CD4-positive, alpha-beta T cell treated with Interleukin-15 for 4 hours (primary cell): ENCODE measurements at regions not wholly inside any gene's neighbourhood (a gene's known extent, or its start where the extent isn't known, plus 50 kb on each side); places are given as distances from the start of the nearest gene placed in this dataset.
"Not testable (repeated sequence)": the region's sequence is repeated elsewhere in the genome, so short reads cannot be mapped to it uniquely, and the experiment has no call there.

ENCODE experiments used
- DNase-seq: peaks from one replicate; pipeline ENCODE4 v3.0.0-alpha.2; 2020; ENCODE audit warnings: low spot score

DNA sequence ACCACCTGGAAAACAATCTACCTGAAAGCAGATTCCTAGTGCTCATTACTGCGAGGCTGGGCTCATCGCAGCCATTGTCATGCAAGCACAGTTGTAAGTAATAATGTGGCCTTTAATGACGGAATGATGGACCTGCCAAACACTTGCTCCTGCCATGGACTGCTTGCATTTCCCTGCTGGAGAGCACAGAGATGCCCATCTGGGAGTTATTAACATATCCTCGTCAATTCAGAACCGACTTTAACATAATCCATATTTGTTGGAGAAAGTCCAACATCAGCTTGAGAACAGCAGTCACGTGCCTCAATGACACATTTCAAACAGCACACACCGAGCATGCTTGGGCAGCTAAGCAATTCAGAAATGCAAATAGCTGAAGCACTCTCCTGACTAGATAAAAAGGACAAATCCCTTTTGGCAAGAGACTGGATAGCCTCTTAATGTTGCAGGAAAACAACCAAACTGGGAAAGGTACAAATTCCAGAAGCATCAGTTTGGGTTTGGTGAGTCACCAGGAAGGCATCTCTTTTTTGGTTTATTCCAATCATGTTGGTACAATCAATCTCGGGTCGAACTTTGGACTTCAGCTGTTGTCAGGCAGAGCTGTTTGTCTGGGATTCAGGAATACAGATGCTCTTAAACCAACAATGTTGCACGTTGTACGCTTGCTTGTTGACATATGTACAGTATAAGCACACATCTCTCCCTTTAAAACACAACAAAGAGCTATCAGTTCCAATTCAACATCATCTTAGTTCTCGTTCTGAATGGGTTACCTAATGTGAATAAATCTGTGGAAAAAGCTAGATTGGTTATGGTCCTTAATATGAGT is 395.8 kb downstream of the LNPK start:
- DNase-seq = no peak

DNA sequence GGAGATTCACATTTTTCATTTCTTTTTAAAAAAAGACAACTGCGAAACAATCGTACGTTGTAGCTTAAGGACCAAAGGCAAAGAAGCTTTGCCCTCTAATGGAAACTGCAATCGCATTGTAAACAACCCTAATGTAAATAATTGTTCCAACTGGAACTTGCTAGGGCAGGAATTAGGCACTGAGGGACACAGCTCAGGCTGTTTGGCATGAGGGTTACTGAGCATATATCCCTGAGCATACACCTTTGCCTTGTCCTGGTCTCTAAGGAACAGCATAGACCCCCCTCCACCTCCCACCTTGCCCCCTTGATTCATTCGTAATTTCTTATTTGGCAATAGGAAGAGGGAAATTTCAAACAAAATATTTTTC is 396.4 kb downstream of the LNPK start:
- DNase-seq = no peak

DNA sequence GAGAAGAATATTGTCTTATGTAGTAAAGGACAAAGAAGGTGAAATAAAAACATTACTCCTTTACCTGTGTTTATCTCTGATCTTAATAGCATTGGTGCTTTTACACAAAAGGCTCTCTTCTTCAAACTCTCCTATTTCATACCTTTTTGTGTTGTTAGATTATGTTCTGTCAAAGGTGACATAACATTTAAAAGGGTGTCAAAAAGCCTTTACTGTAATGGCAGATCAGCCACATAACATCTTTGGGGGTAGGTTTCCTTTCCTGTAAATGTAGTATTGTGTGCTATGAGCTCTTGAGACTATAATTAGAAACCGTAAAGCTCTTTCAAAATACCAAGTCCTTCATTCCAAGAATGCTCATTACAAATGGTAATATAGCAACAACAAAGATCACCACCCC is 400.1 kb downstream of the LNPK start:
- no peak for DNase-seq

DNA sequence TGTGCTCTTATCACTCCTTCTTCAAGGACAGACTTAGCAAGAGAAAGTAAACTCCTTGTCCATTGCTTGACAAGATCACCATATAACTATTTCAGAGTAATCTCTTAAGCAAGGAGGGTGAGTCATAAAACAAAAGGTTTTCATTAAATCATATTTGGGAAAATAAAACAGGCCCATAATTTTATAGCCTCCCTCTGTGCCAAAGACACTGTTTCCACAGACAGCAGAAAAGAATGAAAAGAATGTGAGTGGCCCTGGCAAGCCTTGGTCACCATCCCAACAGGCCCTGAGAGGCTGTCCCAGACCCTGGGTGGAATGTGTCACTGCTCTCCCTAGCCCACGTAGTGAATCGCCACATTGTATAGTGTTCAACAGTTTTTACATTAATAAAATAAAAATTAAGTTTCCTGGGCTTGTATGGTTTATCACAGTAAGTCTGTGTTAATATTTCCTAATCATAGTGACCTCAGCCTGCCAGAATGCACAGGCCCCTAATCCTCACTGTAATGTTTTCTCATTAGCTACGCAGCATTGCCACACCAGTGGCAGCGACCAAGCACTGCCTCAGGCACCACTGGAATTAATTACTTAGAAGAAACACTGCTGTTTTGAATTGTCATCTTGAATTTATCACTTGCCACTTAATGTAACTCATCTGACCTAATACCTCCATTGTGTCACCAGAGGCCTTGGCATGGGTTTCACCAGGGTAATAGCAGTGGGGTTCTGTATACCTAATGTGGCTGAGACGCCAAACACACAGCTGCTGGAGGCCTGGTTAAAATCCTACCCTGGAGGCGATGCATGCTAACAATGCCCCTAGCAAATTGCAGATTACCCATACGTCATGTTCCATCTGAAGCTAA is 401.9 kb downstream of the LNPK start:
- DNase-seq = no peak

DNA sequence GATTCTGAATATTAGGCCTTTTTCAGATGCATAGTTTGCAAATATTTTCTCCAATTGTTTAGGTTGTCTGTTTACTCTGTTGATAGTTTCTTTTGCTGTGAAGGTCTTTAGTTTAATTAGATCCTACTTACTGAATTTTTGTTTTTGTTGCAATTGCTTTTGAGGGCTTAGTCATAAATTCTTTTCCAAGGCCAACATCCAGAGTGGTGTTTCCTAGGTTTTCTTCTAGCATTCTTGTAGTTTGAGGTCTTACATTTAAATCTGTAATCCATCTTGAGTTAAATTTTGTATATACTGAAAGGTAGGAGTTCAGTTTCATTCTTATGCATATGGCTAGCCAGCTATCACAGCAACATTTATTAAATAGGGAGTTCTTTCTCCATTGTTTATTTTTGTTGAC is 404.8 kb downstream of the LNPK start:
- no peak for DNase-seq

DNA sequence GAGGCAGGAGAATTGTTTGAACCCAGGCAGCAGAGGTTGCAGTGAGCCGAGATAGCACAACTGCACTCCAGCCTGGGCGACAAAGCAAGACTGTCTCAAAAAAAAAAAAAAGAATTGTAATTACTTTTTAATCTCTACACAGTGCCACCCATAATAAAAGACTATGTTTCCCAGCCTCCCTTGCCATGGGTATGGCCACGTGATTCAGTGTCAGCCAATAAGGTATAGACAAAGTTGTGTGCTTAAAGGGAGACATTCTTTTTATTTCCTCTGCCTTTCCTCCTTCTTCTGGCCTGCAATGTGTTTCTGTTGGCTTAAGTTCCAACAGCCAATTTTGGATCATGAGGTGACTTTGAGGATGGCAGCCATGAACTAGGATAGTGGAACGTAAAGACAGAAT is 406.9 kb downstream of the LNPK start:
- DNase-seq = no peak

DNA sequence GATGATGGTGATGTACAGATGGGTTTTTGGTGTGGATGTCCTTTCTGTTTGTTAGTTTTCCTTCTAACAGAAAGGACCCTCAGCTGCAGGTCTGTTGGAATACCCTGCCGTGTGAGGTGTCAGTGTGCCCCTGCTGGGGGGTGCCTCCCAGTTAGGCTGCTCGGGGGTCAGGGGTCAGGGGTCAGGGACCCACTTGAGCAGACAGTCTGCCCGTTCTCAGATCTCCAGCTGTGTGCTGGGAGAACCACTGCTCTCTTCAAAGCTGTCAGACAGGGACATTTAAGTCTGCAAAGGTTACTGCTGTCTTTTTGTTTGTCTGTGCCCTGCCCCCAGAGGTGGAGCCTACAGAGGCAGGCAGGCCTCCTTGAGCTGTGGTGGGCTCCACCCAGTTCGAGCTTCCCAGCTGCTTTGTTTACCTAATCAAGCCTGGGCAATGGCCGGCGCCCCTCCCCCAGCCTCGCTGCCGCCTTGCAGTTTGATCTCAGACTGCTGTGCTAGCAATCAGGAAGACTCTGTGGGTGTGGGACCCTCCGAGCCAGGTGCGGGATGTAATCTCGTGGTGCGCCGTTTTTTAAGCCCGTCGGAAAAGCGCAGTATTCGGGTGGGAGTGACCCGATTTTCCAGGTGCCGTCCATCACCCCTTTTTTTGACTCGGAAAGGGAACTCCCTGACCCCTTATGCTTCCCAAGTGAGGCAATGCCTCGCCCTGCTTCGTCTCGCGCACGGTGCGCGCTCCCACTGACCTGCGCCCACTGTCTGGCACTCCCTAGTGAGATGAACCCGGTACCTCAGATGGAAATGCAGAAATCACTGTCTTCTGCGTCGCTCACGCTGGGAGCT is 408.2 kb downstream of the LNPK start:
- DNase-seq = not testable (repeated sequence)

DNA sequence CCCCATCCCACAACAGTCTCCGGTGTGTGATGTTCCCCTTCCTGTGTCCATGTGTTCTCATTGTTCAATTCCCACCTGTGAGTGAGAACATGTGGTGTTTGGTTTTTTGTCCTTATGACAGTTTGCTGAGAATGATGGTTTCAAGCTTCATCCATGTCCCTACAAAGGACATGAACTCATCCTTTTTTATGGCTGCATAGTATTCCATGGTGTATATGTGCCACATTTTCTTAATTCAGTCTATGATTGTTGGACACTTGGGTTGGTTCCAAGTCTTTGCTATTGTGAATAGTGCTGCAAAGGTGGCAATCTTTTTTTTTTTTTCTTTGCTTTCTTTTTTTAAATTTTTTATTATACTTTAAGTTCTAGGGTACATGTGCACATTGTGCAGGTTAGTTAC is 406.7 kb upstream of the ATP5MC3 start:
- DNase-seq = not testable (repeated sequence)

DNA sequence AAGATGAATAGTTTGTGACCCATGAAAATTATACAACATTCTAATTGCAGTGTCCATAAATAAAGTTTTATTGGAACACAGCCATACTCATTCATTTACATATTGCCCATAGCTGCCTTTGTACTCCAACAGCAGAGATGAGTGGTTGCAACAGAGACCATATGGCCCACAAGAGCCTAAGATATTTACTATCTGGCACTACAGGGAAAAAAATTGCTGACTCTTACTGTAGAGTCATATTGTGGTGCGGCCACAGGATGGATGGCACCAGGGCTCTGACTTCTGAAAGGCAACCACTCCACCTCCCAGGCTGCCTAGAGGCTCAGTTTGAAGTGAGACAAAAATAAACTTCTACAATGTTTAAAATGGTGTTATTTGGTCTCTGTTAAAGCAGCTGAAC is 404.0 kb upstream of the ATP5MC3 start:
- no peak for DNase-seq

DNA sequence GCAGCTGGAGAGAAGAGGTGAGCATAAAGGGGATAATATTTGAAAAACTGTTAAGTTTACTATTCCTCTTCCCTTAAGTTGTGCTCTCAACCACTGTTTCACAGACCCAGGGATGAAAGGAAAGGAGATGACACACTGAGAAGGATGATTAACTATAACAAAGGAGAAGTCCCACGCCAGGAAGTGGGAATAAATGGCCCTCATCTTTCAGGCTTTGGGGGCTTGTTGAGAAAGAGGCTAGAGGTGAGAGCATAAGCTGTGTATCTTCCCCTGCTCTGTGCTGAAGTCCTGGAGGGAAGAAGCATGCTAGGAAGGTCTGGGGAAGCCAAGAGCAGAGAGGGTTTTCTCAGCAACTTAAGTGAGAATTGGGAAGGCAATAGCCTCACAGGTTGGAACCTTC is 399.1 kb upstream of the ATP5MC3 start:
- no peak for DNase-seq

DNA sequence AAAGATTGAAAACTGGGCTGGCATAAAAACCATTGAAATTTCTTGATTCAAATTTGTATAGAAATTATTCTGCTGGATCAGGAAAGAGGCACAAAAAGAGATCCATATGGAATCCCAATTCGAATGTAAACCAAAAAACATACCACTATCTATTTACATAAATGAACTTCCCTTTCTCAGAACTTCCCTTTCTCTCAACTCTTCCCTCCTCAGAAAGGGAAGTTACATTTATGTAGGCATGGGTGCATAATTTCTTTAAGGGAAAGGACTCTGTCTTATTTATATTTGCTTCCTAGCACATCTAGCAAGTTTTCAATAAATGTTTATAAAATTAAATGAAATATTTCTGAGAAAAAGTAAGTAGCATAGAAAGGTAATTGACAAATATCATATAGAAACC is 398.1 kb upstream of the ATP5MC3 start:
- DNase-seq = no peak

DNA sequence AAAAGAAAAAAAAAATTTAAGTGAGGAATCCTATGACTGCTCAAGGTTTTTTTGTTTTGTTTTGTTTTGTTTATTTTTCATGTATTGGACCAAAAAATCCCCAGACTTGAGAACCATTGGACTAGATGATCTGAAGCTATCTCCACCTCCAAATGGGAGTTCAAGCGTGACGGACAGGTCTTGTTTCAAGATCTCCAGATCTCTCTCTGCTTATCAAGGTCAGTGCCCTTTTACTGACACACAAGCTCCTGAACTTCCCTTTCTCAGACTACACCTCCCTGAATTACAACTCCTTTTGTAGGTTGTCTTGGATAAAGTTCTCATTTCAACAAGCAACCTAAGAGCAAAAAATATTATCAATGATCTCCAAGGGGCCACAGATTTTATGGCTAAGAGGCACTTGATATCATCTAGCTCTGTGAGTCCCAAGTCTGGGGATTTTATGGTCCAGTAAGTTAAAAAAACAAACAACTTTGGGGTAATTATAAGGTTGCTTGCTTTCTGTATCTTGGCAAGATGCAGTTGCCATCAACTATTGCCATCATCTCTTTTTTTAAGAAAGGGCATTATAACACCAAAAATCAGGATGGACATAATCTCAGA is 396.0 kb upstream of the ATP5MC3 start:
- DNase-seq = no peak

DNA sequence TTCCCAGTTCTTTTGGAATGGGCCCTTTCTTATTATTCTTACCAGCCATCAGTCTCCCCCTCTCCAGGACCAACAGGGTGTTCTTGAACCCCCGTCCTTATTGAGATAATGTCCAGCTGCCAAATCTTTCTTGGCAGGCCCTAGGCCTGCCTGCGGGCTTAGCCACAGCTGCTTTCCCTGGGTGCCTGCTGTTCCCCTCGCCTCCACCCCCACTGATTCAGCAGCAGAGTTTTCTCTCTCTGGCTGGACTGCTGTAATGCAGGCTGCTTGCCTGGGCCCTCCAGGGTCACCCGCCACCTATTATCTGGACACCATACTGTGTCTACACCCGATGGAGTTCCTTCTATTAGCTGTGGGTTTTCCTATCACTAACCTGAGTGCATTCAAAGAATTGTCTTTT is 395.4 kb upstream of the ATP5MC3 start:
- no peak for DNase-seq

DNA sequence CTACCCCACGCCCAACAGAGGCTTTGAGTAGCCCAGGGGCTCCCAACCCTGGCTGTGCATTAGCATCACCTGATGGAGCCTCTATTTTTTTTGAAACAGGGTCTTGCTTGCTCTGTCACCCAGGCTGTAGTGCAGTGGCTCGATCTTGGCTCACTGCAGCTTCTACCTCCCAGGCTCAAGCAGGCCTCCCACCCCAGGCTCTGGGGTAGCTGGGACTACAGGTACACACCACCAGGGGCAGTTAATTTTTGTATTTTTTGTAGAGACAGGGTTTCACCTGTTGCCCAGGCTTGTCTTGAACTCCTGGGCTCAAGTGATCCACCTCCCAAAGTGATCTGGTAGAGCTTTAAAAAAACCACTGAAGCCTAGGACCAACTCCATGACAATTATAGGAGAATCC is 394.8 kb upstream of the ATP5MC3 start:
- no peak for DNase-seq

DNA sequence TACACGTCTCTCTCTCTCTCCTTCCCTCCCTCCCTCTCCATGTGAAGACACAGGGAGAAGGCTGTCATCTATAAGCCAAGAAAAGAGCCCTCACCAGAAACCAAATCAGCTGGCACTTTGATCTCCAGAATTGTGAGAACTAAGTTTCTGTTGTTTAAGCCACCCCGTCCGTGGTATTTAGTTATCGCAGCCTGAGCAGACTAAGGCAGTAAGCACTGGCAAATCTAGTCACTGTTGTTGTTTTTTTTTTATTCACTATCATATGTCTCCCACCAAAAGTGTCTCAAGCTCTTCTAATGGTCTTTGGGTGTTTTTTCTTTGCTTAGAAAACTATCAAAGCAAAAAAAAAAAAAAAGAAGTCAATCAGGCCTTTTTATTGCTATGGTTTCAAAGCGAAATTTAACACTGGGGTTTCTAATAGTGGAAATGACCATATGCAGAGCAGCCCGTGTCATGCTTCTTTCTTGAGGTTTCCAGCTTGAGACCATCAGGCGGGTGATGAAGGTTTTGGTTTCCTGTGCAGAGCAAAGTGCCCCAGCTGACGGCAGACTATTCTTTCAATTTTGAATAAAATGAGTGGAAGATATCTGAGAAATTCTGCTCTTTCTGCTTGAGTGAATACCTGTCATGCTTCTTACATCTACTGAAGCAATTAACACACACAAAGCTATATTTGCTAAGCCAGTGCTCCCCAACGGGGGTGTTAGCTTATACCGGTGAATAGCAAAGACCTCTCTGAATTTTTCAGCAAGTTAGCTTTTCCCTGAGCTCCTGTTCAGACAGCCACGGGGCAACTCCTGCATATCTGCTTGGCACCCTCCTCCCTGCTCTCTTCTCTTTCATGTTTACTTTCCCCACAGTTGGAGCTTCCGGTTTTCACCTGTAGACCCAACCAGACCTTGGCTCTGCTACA is 394.1 kb upstream of the ATP5MC3 start:
- DNase-seq = no peak

DNA sequence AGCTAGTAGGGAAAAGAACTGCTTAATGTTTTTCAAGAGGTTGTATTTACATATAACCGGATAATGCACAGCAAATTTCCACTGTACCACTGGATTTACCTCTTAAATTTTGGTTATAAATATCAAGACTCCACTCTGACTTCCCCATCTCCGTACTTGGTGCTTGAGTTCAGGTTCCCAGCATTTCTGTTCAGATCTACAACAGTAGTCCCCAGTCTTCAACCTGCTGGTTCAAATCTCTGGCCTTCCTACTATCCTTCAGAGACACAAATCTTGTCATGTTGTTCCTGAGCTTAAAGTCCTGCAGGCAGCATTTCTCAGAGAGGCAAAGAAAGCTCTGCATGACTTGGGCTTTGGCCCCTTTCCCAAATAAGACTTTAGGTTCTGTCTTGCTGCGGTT is 392.6 kb upstream of the ATP5MC3 start:
- no peak for DNase-seq

DNA sequence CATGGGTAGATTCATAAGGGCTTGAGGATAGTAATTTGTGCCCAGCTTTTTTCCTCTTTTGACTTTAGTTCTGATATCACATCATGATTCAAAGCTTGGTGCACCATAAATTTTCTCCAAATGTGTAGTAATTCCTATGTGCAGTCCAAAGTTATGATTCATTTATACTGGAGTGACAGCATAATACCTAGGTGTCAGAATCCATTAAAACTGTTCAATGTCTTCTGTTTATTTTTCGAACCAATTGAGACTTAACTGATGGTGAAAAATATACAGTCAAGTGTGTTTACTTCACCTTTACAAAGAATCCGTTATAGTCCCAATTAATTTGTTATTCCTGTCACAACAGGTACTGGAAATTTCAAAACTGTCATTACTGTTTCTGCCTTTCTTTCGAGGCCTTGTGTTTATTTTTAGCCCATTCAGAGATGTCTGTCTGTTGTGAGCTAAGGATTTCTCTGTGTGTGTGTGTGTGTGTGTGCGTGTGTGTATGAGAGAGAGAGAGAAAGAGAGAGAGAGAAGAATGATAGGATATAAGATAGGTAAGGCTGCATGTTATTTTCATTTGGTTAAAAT is 389.7 kb upstream of the ATP5MC3 start:
- DNase-seq = no peak

DNA sequence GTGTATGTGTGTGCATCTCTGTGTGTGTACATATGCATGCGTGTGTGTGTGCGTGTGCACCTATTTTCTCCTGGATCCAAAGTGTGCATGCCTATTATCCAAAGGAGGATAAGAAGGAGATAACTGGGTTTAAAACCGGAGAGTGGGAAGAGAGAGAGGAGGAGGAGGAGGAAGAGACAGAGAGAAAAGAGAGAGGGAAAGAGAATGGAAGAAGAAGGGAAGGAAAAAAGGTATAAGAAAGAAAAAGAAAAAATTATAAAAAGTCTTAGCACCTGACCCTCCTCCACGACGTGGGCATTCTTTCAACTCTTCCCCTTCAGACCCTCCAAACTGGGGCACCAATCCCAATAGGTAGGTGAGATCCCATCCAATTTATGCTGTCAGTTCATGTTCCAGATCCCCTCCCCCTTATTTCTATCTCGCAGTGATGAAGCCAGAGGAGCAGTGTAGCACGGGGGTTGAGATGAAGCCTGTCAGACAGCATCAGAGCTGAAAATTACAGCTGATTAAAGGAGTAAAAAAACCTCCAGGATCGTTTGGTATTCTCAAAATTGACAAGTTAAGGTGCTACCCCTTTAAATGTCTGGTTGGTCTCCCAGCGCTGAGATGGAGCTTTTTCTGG is 386.7 kb upstream of the ATP5MC3 start:
- DNase-seq = no peak

DNA sequence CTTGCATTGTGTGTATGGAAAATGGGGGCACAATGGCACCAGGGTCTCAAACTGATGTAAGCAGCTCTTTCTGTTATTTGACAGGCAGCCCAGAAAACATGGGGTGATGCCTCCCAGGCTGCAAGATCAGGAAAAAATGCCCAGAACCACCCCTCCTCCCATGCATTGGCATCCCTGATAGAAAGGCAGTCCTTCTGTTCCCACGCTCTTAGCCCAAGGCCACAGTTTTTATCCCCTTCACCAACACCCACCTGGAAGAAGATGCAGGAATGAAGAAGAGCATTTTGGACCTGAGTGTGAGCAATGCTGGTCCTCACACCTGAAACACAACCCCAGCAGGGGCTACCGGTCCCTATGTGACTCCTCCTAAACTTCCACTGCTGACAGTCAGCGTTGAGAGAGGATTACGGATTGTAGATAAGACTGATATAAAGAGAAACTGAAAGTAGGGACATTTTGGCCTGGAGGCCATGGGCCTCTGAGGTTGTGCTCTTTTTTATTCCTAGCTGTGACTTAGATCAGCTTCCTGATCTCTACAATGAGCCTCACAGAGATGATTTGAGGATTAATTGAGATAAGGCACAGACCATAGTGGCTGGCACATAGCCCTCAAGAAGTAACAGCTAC is 386.0 kb upstream of the ATP5MC3 start:
- DNase-seq = no peak
